Choroid plexus epithelial cell (primary cell): ENCODE measurements at regions not wholly inside any gene's neighbourhood (a gene's known extent, or its start where the extent isn't known, plus 50 kb on each side); places are given as distances from the start of the nearest gene placed in this dataset.
"Not testable (repeated sequence)": the region's sequence is repeated elsewhere in the genome, so short reads cannot be mapped to it uniquely, and the experiment has no call there.

Experiments used
- DNase-seq: peaks from one replicate; pipeline ENCODE4 v3.0.0-alpha.2; 2010; ENCODE audit warnings: low read depth
- H3K4me3 ChIP-seq: 2 replicates; pipeline ENCODE4 v1.5.1; 2011; ENCODE audit warnings: low read depth, mild to moderate bottlenecking, control low read depth, low read length, moderate library complexity
- CTCF ChIP-seq: conservative IDR thresholded peaks from 2 replicates; pipeline ENCODE4 v1.5.1; 2011; ENCODE audit warnings: low read depth, mild to moderate bottlenecking, control low read depth, inconsistent platforms, low read length, moderate library complexity

- TF ChIP-seq CTCF: no peak
- no peak for DNase-seq
- H3K4me3 ChIP-seq: no peak overlapping the region
These were observed 751.8 kb upstream of the POU3F4 start for GRCh38 chrX:82756272-82756671.

- DNase-seq: peak; percentile 79
- peak overlapping the region; percentile 37 for H3K4me3 ChIP-seq
- TF ChIP-seq CTCF: no peak
These were observed 750.5 kb upstream of the POU3F4 start for GRCh38 chrX:82757614-82758013.

DNA sequence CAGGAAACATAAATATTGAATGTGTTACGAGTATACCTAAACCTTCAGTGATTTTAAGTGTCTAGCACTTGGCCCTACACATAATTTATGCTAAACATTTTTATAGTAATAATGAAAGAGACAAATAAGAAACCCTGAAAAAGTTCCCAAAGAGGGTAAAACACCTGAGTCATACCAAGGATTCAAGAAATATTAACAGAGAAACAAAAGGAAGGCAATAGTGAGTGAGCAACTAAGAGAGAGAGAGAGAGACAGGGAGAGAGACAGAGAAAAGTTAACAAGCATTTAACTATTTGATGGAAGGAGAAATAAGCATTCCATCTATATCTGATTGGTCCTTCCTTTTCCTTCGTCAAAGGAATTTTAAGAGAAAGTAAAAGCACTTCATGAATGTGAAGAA is 743.6 kb upstream of the POU3F4 start:
- no peak for TF ChIP-seq CTCF
- DNase-seq: no peak
- H3K4me3 ChIP-seq: no peak overlapping the region

DNA sequence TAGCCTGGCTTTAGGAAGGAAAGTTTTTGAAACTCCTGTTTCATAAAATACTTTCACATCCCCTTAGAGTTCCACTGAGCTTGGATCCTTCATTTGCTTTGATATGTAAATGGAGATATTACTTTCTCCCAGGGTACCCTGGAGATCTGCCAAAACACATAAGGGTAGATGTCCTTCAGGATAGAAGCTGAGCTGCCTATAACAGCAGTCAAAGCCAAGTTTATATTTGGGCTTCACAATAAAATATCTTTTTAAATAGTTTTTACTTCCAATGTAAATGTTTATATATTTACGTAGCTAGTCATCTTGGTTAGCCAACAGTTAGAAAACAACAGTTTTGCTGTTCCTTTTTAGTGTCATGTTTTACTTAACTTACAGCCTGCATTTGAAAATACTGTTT is 742.3 kb upstream of the POU3F4 start:
- DNase-seq: peak; percentile 38
- TF ChIP-seq CTCF: no peak
- H3K4me3 ChIP-seq: no peak overlapping the region

DNA sequence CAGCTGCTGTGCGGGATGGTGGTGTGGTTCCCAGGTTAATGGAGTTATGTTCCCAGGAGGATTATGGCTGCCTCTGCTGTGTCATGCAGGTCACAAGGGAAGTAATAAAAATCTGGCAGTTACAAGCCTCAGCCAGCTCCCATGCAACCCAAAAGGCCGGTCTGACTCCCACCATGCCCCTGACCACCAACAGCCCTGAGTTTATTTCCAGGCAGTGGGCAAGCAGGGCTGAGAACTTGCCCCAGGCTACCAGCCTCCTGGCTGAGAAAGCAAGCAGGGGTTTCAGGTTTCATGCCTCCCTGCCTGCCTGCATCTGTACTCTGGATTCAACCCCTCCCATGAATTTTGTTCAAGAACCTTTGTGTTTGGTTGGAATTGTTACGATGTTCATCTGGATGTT is 732.7 kb upstream of the POU3F4 start:
- no peak overlapping the region for H3K4me3 ChIP-seq
- no peak for DNase-seq
- no peak for TF ChIP-seq CTCF

DNA sequence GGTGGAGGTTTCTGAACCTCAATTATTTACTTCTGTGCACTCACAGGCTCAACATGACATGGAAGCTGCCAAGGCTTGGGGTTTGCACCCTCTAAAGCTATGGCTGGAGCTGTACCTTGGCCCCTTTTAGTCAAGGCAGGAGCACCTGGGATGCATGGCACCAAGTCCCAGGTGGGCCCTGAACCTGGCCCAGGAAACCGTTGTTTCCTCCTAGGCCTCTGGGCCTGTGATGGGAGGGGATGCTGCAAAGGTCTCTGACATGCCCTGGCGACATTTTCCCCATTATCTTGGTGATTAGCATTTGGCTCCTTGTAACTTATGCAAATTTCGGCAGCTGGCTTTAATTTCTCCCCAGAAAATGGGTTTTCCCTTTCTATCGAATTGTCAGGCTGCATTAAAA is 726.1 kb upstream of the POU3F4 start:
- no peak overlapping the region for H3K4me3 ChIP-seq
- DNase-seq: no peak
- no peak for TF ChIP-seq CTCF

DNA sequence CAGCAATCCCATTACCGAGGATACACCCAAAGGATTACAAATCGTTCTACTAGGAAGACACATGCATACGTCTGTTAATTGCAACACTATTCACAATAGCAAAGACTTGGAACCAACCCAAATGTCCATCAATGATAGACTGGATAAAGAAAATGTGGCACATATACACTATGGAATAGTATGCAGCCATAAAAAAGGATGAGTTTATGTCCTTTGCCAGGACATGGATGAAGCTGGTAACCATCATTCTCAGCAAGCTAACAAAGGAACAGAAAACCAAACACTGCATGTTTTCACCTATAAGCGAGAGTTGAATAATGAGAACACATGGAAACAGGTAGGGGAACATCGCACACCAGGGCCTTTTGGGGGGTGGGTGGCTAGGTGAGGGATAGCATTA is 695.2 kb upstream of the POU3F4 start:
- DNase-seq, H3K4me3 ChIP-seq: not testable (repeated sequence)

DNA sequence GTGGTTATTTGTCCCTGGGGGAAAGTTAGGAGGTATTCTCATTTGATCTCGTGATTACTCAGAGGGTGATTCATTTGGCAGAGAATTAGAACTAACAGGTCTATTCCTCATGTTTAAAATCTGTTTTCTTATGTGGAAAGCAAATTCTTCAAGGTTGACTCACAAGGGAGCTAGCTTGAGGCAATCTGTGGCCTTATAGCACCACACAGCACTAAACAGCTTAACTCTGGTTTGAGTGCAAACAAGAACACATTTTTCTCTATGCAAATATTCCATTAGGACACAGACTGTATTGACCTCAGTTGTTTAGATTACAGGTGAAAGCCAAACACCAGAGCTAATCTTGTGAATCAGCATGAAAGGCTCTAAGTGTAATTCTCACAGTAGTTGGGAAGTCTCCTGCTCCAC is 694.4 kb upstream of the POU3F4 start:
- peak; percentile 91 for DNase-seq
- H3K4me3 ChIP-seq: no peak overlapping the region
- no peak for TF ChIP-seq CTCF
